HG03558 (cell line): ENCODE measurements at regions not wholly inside any gene's neighbourhood (a gene's known extent, or its start where the extent isn't known, plus 50 kb on each side); places are given as distances from the start of the nearest gene placed in this dataset.
"Not testable (repeated sequence)": the region's sequence is repeated elsewhere in the genome, so short reads cannot be mapped to it uniquely, and the experiment has no call there.

ENCODE experiments used
- ATAC-seq: cut with Tn5 transposase; IDR thresholded peaks from one replicate; pipeline ENCODE4 v1.9.1; 2021; ENCODE audit warnings: moderate number of reproducible peaks; ENCODE audit not compliant: unreplicated experiment; ENCODE audit errors: extremely low read depth

- no peak for ATAC-seq
Observed at GRCh38 chr13:73664851-73665250, 469.4 kb downstream of the KLF12 start.

- no peak for ATAC-seq
Observed at GRCh38 chr13:73662833-73663232, 471.4 kb downstream of the KLF12 start.

- ATAC-seq = no peak
Observed at GRCh38 chr13:73661687-73662425, 472.3 kb downstream of the KLF12 start.

GRCh38 chr13:73661066-73661465 lies 473.1 kb downstream of the KLF12 start:
- ATAC-seq = no peak

- ATAC-seq = no peak
Observed at GRCh38 chr13:73658639-73659038, 475.6 kb downstream of the KLF12 start.

GRCh38 chr13:73657821-73658540 lies 476.2 kb downstream of the KLF12 start:
- ATAC-seq = no peak

- no peak for ATAC-seq
Observed at GRCh38 chr13:73656863-73657262, 477.3 kb downstream of the KLF12 start.

GRCh38 chr13:73653688-73654087 lies 480.5 kb downstream of the KLF12 start:
- no peak for ATAC-seq

- no peak for ATAC-seq
Observed at GRCh38 chr13:73647417-73647816, 486.8 kb downstream of the KLF12 start.

GRCh38 chr13:73640476-73641179 lies 493.6 kb downstream of the KLF12 start:
- not testable (repeated sequence) for ATAC-seq

- ATAC-seq = no peak
Observed at GRCh38 chr13:73635166-73635787, 498.9 kb downstream of the KLF12 start.

- no peak for ATAC-seq
Observed at GRCh38 chr13:73633817-73634460, 500.3 kb downstream of the KLF12 start.

- no peak for ATAC-seq
Observed at GRCh38 chr13:73631411-73631810, 502.8 kb downstream of the KLF12 start.

GRCh38 chr13:73625562-73626339 lies 508.5 kb downstream of the KLF12 start:
- ATAC-seq = no peak

- ATAC-seq = no peak
Observed at GRCh38 chr13:73623281-73623680, 510.9 kb downstream of the KLF12 start.

GRCh38 chr13:73622381-73622780 lies 511.8 kb downstream of the KLF12 start:
- ATAC-seq = no peak

- ATAC-seq = no peak
Observed at GRCh38 chr13:73618275-73618865, 515.8 kb downstream of the KLF12 start.

GRCh38 chr13:73616861-73617260 lies 517.3 kb downstream of the KLF12 start:
- no peak for ATAC-seq
